ENCODE measurements at regions not wholly inside any gene's neighbourhood (a gene's known extent, or its start where the extent isn't known, plus 50 kb on each side); places are given as distances from the start of the nearest gene placed in this dataset.

DNA sequence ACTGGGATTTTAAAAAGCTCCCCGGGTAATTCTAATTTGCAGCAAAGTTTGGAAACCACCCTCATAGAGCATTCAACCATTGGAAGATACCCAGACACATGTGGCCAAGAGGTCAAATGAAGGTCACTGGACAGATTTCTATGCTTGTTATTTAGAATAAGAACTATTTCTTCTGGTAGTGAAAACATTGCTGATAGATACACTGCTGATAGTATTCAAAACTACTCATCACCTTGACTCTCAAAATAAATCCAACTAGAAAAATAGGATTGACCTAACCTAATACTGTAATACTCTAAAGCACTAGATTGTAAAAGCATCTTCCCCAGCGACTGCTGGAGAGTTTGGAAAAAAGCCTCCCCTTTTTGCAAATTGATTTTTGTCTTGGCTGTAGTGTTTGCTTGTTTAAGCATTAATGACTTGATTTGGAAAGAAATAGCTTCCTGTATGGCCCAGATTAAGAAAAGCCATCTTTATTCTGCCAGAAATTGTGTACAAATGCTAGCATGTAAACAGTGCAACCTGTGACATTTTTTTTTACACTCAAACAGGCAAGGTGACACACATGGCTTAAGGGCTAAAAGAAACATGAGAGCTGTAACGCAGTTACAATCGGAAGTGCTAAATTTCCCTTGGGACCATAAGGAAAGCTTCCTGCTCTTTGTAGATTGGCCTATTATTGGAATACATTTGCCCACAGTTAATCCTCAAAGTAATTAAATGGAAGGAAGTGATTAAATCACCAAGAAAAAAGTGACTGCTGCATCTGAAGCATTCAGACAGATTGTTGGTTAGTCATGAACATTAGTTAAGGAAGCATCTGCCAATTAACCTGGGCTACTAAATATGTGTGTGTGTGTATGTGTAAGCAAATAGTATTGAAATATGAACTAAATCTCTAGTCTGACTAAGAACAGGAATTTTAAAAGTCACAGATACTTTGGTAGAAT lies 356.5 kb upstream of the ATP2B1 start:
- DNase-seq = peak; percentile 93

GRCh38 chr12:90062799-90063198 lies 354.2 kb upstream of the ATP2B1 start:
- no peak for DNase-seq

GRCh38 chr12:90061809-90062208 lies 353.2 kb upstream of the ATP2B1 start:
- DNase-seq = no peak

- DNase-seq = peak; percentile 42
Observed at GRCh38 chr12:90060031-90060430, 351.4 kb upstream of the ATP2B1 start.

GRCh38 chr12:90058704-90059103 lies 350.1 kb upstream of the ATP2B1 start:
- no peak for DNase-seq

DNA sequence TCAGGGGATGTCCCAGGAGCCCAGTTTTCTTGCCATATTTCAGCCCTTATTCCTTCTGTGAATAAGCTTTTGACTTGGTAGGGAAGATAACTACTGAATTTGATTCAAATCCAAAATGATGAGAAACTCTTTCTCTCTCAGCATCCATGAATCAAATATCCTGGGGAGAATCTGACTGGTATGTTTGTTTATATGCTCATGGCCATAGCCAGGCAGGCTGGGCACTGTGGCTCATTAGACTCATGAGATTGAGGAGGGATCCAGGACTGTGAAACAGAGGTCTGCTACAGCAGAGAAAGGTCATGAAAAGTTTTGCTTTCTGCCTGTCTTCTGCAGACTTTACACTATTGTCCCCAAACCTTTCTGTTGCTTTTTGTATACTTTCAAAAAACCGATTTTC lies 346.4 kb upstream of the ATP2B1 start:
- no peak for DNase-seq

DNA sequence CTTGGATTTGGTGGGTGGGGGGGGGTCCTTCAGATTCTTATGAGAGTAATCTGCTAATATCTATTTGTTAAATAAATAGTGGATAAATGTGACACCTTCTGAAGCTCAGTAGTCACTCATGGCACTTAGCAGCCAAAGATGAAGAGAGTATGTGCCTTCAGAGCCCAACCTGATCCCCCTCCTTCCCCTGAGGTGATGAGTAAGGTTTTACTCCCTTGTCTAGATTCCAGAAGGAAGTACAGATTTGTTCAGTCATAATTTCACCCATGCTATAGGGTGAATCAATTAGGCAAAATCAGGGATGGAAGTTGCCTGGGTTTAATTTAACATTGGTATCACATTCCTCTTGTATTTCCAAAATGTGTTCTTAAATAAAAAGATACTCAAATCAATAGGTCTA lies 340.3 kb upstream of the ATP2B1 start:
- DNase-seq = no peak

DNA sequence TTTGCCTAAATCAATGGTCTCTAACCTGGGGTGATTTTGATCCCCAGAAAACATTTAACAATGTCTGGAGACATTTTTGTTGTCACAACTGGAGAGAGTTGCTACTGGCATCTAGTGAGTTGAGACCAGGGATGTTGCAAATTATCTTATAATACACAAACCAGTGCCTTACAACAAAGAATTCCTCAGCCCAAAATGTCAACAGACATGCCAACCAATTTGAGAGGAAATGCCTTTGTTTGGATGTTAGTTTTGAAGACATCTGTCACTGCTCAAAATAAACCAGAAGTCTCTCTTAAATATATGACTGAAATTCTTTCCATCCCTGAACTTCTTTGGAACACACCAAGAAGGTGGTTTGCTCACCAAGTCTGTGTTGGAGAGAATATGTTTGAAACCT lies 336.9 kb upstream of the ATP2B1 start:
- DNase-seq = no peak

DNA sequence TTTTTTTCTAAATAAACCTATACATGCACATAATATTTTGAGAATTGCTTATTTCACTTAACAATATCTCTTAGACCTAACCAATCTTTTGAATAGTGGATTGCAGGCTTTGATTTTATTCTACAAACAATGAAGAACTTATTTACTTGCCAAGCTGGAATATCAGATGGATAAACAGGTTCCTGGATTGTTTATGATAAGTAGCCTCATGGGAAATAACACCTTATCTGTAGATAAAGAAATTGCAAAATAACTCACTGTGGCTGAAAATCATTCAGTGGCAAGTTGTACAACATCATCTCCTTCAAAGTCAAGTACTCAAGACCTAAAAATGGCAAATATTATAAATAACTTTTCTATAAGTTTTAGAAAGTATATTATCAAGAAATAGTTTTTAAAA lies 335.4 kb upstream of the ATP2B1 start:
- no peak for DNase-seq

DNA sequence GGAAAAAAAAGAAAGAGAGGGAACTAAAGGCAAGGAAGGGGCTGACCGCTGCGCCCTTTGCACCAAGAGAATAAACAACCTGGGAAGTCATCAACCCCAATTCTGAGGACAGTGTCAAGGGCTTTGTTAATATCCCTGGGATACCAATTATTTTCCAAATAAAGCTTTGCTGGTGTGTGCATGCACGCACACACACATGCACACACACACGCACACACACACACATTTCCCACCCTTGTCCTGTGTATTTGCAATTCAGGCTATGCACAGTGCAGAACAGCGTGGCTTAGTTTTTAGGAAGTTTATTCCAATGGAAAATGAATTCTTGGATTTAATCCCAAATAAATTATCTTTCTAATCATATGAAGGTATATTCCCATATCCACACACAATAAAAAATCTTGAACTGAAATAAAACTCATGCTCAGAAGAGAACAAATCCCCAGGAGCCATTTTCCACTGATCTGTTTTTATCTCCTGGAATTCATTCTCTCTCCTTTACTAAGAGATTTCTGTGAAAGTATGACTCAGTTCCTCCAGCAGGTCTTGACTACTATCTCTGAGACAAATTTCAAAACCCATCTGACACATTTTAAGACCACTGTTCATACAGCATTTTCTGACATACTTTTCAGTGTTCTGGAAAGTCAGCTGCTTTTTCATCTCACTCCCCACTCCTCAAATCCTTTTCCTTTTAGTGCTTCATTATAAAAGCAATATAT lies 334.4 kb upstream of the ATP2B1 start:
- DNase-seq = no peak

DNA sequence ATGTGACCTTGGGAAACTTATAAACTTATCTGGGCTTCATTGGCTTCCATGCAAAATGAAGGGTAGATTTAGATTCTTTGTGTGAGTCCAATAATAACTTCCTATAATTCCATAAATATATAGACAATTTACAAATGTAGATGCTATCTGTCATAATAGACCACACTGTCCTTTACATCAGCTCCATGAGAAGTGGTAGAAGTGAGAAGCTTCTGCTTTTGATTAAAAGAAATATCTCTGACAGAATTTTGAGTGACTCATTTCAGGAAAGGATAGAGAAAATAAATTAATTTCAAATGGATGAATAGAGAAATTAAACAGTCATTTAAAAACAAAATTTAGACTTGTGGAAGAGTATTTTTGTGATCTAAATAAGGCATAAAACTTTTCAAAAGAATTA lies 329.7 kb upstream of the ATP2B1 start:
- no peak for DNase-seq

GRCh38 chr12:90037740-90038139 lies 329.1 kb upstream of the ATP2B1 start:
- no peak for DNase-seq

DNA sequence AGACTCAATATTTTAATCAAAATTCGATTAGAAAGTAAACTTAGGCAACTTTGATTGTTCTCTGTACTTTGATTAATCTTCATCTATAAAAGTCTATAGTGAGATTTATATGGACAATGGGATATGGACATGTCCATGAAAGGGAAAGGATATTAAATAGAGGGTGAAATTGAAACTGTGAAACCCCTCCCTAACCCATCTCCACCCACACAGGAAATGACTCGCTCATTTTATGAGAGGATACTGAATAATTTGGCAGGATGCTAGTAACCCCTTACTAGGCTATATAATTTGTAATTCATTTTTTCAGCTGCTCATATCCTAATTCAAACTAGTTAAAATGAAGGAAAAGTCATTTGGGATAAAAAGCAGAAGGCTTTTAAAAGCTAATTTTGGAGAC lies 328.0 kb upstream of the ATP2B1 start:
- DNase-seq = no peak

DNA sequence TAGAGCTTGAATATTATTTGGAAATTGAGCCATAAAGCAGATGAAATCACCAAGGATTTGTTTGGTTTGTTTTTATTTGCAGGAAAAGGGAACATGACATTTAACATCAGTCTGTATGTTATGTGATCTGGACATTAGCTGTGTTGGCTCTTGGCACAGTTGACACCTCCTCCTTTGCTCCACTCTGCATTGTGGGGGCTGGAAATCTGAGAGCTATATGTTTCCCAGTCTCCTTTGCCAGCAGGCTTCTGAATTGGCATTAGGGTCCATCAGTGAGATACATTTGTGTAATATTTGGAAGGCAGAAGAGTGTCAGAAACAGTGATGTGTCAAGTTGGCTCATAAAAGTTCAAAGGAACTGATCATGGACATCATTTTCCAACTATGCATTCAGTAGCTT lies 322.1 kb upstream of the ATP2B1 start:
- no peak for DNase-seq

DNA sequence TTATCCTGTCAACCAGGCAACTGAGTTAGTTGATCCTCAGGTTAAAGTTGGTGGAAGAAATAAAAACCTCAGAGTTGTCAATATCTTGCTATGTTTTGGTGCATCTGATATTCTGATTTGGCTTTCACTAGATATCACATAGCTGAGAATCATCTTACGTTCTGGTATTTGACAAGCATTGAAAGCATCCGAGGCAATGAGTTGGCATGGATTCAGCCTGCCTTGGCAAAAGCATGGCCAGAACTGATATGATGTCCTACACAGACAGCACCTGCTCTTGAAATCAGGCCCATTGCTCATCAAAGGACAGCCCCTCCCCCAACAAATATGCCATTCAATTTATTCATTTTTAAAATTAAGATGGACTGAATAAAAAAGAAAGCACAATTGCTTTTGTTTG lies 320.7 kb upstream of the ATP2B1 start:
- DNase-seq = no peak

DNA sequence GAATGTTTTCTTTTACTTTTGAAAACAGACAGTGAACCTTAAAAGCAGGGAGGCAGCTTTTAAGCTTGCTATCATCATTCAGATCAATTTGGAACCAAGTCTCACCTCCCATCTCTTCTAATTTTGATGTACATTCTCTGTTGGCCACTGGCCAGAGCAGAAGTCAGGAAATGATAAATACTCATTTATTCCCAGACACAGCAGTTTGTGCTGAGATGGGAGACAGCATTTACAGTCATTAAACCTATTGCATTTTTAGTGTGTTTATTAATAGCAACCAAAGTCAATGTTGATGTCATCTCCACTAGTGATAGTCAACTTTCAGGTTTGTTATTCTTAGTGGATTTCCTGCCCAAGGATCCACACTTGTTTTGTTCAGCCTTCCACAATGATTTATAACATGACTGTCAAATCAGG lies 320.0 kb upstream of the ATP2B1 start:
- DNase-seq = no peak

DNA sequence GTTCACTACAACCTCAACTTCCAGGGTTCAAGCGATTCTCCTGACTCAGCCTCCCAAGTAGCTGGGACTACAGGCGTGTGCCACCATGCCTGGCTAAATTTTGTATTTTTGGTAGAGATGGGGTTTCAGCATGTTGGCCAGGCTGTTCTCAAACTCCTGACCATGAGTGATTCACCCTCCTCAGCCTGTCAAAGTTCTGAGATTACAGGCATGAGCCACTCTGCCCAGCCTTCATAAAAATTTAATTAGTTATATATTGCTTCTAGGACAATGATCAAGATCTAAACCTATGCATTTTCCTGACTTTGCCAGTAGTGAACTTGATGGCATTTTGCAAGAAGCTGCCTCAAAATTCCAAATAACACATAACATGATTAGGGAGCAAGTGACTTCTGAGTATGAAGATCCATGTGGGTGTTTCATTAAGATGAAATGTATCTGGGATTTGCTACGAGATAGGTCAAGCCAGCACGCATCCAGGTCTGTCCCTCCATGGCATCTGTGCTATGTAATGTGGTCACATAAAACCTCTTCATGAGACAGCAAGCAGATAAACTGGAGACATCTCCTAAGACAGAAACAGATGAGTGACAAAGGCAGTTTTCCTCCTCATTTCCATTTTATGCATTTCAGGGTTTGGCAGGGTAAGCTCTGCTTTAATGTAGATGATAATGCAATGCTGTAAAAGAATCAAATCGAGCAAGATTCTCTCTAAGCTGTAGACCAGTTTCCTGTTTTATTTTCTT lies 319.4 kb upstream of the ATP2B1 start:
- DNase-seq = no peak

DNA sequence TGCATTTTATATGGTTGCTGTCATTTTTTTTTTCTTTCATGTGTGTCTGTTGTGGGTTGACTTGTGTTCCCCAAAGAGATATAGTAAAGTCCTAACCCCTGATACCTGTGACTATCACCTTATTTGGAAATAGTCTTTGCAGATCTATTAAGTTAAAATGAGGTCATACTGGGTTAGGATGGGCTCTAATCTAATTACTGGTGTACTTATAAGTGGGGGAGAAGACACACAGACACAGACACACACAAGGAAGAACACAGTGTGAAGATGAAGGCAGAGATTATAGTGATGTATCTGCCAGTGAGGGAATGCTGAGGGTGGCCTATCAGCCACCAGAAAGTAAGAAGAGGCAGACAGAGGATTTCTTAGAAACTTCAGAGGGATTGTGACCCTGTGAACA lies 318.4 kb upstream of the ATP2B1 start:
- no peak for DNase-seq

DNA sequence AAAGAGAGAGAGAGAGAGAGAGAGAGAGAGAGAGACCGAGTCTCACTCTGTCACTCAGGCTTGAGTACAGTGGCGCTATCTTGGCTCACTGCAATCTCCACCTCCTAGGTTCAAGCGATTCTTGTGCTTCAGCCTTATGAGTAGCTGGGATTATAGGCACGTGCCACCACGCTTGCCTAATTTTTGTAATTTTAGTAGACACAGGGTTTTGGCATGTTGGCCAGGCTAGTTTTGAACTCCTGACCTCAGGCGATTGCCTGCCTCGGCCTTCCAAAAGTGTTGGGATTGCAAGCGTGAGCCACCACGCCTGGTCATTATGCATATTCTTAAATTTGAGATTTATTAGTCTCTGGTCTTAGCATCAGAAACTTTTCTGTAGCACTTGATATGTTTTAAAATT lies 317.9 kb upstream of the ATP2B1 start:
- no peak for DNase-seq

DNA sequence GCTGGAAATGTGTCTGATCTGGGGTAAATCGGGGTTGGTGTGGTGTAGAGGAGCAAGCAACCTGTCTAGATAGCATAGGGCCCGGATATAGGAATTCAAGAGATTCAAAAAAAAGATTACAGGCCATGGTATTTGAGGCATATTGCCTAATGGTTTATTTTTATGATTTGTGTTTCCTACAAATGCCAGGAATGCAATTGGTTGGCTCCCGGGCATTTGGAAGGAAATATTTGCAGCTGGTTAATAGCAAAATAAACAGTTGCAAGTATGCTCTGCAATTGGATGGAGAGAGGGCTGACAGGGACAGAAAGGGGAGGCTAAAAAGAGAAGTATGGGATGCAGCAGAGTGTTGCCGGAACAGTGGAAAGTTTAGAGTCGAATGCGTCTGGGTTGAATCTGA lies 315.6 kb upstream of the ATP2B1 start:
- no peak for DNase-seq

GRCh38 chr12:90023207-90023900 lies 314.7 kb upstream of the ATP2B1 start:
- no peak for DNase-seq

DNA sequence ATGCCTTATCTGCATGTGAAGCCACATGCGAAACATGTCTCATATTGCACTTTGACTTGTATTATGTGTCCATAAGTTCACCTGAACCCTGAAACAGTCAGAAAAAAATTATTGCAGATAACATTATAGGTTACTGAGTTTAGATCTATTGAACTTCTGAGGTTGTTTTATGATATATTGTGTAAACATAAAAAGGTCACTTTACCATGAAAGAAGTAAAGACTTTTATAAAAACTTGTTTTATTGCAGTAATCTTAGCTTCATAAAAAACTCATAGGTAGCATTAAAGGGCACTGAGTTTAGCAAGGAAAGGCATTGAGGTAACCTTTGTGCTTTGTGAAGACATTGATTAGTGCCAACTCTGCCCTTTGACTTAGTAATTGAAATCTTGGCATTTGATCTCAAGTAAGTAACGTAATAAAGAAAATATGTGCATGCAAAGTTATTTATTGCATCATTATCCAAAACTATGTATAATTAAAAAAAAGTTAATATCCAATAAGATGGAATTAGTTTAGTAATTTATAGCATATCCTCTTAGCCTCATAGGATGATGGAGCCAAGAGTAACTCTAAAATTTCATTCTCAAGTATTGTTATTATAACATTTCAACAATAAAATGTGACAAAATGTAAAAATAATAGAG lies 313.3 kb upstream of the ATP2B1 start:
- DNase-seq = no peak

All from NCI-H524 treated with DMSO at 0.1 percent for 48 hours (cell line).